HG03066 (cell line): ENCODE measurements at regions not wholly inside any gene's neighbourhood (a gene's known extent, or its start where the extent isn't known, plus 50 kb on each side); places are given as distances from the start of the nearest gene placed in this dataset.
"Not testable (repeated sequence)": the region's sequence is repeated elsewhere in the genome, so short reads cannot be mapped to it uniquely, and the experiment has no call there.

Experiments used
- ATAC-seq: cut with Tn5 transposase; IDR thresholded peaks from one replicate; pipeline ENCODE4 v1.9.1; 2021; ENCODE audit warnings: low read depth; ENCODE audit not compliant: unreplicated experiment

DNA sequence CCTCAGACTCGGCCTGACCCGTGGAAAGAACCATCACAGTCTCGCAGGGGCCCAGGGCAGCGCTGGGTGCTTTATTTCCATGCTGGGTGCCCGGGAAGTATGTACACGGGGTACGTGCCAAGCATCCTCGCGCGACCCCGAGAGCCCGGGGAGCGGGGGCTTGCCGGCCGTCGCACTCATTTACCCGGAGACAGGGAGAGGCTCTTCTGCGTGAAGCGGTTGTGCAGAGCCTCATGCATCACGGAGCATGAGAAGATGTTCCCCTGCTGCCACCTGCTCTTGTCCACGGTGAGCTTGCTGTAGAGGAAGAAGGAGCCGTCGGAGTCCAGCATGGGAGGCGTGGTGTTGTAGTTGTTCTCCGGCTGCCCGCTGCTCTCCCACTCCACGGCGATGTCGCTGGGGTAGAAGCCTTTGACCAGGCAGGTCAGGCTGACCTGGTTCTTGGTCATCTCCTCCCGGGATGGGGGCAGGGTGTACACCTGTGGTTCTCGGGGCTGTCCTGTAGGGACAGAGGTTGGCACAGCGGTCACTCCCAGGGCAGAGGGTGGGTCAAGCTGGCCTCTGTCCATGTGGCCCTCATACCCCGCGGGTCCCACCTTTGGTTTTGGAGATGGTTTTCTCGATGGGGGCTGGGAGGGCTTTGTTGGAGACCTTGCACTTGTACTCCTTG lies 242.8 kb downstream of the TMEM121 start:
- not testable (repeated sequence) for ATAC-seq

DNA sequence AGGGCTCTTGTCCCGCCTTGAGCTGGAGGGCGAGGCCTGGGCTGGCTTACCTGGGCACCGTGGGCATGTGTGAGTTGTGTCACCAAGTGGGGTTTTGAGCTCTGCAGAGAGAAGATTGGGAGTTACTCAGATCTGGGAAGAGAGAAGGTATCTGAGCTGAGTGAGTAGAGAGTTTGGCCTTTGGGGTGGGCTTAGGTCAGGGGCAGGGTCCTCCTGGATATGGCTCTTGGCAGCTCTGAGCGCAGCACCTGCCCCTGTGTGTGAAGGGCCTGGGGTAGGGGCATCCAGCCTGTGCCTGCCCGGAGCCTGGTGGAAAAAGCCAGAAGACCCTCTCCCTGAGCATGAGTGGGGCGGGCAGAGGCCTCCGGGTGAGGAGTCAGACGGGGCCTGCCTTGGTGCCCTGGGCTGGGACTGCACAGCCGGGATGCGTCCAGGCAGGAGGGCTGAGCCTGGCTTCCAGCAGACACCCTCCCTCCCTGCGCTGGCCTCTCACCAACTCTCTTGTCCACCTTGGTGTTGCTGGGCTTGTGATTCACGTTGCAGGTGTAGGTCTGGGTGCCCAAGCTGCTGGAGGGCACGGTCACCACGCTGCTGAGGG lies 244.3 kb downstream of the TMEM121 start:
- ATAC-seq, result not testable (repeated sequence)

DNA sequence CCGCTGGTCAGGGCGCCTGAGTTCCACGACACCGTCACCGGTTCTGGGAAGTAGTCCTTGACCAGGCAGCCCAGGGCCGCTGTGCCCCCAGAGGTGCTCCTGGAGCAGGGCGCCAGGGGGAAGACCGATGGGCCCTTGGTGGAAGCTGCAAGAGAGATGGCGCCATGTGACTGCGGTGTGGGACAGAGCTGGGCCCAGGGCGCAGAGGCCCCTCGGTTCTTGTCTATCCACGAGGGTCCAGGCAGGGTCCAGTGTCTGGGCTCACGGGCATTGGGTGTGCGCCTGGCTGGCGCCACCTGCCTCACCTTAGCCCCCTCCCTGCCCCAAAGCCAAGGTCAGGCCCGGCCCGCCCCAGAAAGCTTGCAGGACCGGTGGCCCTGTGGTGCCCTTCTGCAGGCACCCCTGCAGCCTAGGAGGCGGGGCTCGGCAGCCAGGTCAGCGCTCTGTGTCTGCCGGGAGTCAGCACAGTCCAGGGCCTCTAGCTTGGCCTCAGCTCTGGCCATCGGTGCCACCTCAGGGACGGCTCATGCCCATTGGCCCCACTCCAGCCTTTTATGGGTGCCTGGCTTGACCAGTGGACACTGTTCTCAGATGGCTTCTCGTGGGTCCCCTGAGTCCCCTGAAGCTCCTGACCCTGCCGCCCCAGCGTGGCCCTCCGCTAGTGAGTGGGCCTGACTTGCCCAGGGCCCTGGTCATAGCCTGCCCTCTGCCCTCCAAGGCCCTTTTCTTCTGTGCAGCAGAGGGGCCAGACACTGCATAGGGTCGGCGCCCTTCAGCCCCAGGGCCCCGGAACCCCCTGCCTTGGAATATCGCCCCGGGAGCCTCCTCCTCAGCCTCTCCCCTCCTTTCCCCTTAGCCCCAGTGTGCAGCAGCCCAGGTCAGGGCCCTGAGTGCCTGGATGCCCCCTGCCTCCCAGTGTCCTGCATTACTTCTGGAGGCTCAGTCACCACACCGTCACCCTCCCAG lies 245.2 kb downstream of the TMEM121 start:
- not testable (repeated sequence) for ATAC-seq

DNA sequence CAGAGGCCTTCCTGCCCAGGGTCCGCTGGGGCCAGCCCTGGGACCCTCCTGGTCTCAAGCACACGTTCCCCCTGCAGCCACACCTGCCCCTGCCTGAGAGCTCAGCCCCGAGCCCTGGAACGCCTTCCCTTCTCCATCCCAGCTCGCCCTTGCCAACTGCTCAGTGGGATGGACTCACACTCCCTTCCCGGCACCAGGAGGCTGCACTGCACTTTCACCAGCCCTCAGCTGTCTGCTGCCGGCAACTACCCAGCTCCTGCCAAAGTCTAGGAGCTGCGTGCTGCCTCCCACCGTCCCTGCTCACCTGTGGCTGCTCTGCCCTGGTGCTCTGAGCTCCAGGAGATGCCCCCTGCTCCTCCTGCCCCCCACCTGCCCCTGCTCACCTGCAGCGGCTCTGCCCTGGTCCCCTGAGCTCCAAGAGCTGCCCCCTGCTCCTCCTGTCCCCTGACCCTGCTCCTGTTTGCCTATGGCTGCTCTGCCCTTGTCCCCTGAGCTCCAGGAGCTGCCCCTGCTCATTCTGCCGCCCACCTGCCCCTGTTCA lies 246.4 kb downstream of the TMEM121 start:
- ATAC-seq, result not testable (repeated sequence)

DNA sequence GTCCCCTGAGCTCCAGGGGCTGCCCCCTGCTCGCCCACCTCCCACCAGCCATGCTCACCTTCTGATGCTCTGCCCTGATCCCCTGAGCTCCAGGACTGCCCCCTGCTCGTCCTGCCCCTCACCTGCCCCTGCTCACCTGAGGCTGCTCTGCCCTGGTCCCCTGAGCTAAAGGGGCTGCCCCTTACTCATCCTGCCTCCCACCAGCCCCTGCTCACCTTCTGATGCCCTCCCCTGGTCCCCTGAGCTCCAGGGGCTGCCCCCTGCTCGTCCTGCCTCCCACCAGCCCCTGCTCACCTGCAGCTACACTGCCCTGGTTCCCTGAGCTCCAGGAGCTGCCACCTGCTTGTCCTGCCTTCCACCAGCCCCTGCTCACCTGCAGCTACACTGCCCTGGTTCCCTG lies 247.2 kb downstream of the TMEM121 start:
- no peak for ATAC-seq

DNA sequence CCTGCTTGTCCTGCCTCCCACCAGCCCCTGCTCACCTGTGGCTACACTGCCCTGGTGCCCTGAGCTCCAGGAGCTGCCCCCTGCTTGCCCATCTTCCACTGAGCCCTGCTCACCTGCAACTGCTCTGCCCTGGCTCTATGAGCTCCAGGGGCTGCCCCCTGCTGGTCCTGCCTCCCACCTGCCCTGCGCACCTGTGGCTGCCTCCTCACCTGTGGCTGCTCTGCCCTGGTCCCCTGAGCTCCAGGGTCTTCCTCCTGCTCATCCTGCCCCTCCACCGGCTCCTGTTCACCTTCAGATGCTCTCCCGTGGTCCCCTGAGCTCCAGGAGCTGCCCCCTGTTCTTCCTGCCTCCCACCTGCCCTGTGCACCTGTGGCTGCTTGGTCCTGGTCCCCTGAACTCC lies 247.6 kb downstream of the TMEM121 start:
- ATAC-seq, result no peak

DNA sequence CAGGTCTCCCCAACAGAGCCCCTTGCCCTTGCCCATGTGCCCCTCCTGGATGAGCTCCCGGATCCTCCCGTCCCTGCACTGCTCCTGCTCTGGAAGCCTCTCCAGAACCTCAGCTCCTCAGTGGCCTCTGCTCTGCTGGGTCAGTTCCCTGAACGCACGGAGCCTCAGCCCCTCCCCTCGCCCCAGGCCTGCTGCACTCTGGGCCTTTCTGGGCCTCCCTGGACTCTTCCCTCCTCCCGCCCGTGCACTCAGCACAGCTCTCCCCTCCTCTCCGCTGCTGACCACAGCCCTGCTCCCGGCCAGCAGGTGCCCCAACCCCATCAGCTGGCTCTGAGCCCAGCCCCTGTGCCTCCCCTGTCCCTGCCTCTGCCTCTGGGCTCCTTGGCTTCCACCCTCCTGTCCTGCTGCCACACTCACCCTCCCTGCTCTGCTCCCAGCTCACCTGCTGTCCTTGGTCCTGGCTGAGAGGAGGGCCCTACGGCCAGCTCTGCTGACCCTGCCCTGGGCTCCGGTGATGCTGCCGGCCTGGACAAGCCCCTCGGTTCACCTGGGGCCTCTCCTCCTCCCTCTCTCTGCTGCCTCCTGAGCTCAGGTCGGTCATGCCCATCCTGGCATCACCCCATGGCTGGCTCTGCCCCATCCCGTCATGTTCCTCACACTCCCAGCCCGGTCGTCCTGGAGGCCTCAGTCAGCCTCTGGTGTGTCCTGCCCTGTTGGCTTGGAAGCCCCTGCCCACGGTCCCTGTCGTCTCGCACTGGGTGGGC lies 248.4 kb downstream of the TMEM121 start:
- not testable (repeated sequence) for ATAC-seq

DNA sequence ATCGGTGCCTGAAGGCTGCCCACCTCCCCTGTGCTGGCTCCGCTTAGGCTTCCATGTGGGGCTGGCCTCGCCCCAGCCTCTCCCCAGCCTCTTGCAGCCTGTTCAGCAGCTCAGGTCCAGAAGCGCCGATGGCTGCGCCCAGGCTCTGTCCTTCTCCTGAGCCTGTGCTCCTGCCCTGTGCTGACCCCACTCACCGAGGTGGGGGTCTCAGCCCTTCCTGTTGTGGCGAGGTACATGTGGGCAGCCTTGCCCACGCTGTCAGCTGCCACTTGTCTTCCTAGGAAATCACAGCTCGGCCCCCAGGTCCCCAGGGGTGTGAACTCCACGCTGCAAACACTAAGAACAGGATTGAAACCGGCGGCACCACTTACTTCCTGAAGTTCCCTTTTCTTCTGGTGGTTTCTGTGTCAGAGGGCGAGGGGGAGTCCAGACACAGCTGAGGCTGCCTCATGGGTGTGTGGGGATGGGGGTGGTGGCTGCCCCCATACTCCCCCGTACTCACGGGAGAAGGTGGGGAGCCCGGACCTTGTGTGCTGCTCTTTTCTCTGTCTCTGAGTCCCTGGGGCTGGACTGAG lies 249.1 kb downstream of the TMEM121 start:
- not testable (repeated sequence) for ATAC-seq

DNA sequence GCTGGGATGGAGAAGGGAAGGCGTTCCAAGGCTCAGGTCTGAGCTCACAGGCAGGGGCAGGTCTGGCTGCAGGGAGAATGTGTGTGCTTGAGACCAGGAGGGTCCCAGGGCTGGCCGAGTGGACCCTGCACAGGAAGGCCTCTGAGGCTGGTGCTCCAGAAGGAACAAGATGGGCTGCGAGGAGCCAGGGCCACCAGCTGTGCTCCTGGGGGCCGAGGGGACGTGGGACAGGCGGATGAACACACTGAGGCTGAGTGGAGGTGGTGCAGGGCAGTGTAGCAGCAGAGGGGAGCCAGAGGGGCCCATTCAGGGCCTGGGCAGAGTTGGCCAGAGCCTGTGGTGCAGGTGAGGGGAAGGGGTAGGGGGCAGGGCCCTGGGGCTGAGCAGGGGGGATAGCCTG lies 249.7 kb downstream of the TMEM121 start:
- not testable (repeated sequence) for ATAC-seq

DNA sequence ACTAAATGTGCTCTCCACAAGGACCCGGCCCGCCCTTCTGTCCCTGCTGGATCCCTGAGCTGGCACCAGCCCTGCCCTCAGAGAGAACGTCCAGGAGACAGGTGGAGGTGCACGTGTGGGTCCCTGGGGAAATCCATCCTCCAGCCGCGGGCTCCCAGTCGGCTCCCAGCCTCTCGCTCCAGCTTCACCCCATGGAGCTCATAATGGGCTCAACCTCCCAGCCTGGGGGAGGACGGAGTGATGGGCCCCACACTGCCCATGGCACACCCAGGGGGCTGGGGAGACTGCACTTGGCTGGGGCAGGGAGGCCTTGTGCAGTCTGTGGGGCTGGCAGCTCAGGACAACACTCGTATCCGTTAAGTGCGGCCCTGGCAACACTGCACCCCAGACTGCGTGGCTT lies 250.5 kb downstream of the TMEM121 start:
- no peak for ATAC-seq

DNA sequence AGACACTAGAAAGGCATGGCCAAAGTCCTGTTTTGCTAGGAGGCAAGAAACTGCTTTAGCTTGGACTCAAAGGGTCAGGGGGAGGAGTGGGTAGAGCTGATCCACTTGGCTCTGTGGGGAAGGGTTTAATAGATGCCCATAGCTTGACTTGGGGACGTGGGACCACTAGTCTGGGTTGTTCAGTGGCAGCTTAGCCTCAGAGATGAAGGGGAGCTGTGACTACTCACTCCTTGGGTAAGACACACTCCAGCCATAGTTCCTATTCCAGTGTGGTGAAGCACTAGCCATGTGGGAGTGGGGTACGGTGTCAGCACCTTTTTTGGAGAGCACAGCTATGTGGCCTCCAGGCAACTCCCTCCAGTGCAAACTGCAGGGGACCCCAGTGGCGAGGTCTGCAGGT lies 257.3 kb downstream of the TMEM121 start:
- ATAC-seq, result no peak

DNA sequence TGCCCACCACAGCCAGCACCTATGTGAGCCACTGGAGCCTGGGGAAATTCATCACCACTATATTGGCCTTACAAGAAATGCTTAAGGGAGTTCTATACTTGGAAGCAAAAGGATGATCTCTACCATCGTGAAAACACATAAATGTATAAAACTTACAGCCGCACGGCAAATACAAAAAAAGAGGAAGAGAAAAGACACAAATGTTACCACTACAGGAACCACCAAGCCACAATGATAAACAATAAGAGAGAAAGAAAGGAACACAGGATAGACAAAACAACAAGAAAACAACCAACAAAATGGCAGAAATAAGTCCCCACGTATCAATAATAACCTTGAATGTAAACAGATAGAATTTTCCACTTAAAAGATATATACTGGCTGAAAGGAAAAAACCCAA lies 267.5 kb downstream of the TMEM121 start:
- ATAC-seq, result no peak

DNA sequence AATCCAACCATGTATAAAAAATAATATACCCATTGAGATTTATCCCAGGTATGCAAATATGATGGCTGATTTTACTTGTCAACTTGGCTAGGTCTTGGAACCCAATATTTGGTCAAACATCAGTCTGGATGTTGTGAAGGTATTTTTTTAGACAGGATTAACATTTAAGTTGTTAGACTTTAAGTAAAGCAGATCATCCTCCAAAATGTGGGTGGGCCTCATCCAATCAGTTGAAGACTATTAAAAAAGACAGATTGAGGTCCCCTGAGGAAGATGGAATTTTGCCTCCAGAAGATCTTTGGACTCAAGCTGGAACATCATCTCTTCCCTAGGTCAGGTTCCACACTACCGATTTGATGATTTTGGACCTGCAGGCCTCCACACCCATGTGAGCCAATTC lies 271.2 kb downstream of the TMEM121 start:
- no peak for ATAC-seq

DNA sequence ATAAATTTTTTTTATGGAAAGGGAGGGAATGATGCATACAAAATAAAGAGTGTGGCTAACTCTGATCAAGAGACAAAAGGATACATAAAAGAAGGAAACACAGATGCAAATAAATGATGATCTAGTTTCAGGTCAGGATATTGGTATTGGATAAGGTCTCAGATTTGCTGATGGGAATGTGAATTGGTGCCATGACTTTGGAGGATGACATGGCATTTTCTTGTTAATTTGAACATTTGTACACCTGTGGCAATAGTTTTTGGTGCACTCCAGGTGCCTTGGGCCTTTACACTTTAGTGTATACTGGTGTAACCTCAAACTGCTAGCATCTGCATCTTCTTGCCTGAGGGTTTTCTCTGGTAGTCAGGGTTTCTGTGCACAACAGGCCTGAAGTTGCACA lies 279.3 kb downstream of the TMEM121 start:
- ATAC-seq, result no peak

DNA sequence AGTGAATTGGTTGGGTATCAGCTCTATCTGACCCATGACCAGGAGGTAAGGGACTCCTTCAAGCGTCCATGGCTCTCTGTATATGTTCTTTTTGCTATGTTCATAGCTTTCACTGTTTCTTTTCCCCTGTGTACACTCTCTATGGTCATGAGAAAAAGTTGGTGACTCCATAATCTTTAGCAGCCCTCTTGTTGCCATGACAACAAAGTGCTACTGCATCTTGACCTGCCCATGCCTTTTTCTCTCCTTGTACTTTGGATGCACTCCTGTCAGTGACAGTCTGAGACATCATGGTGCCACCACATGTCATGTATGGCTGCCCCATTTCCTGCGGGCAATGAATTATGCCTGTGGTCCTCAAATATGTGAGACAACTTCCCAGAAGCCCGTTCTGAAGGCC lies 280.2 kb downstream of the TMEM121 start:
- ATAC-seq, result no peak

DNA sequence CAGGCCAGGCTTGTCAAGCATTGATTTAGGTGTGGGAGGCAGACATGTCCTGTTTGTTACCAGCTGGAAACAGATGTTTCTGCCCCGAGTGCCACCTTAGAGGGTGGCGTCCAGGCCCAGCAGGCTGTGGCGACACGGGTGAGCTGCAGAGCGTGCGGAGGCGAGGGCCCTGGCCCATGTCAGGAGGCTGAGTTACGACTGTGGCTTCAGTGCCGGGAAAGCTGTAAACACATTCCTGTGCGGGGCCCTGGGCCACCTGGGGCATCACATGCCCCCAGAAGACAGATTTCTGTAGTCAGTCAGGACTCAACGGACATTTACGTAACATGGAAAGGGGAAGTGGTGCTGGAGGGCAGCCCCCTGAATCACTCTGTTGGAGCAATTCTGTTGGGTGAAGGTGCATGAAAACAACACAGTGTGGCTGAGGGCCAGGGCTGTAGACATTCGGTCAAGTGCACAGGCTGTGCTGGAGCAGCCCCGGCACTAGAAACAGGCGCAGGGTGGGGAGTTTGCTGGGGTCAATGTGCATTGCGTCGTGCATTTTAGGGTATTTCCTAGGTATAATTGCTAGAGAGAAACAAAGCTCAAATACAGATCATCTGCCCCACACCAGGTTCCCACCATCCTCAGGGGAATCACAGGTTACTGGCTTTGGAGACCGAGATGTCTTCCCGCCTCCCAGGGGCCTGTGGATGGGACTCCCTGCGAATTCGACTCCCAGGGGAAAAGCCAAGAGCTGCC lies 291.8 kb downstream of the TMEM121 start:
- ATAC-seq, result no peak

DNA sequence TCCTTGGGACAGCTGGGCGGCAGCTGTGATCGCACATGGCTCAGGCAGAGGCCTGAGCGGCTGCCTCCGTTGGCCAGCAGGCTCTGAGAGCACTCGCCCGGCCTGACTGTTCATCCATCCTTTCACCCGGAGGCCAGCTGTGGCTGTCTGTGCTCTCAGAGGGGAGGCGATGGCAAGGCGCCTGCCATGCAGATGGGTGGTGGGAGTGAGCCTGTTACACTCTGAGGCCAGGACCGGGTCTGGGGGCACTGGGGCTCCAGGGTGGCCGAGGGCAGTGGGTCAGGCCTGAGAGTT lies 292.3 kb downstream of the TMEM121 start:
- ATAC-seq, result no peak

DNA sequence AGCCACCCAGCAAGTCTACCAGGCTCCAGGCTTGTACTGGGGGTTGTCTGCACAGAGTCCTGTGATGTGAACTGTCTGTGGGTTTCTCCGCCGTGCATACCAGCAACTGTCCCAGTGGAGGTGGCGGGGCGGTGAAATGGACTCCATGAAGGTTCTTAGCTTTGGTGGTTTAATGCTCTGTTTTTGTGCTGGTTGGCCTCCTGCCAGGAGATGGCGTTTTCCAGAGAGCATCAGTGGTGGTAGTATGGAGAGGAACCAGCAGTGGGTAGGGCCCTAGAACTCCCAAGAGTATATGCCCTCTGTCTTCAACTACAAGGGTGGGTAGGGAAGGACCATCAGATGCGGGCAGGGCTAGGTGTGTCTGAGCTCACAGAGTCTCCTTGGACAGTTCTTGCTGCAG lies 303.8 kb downstream of the TMEM121 start:
- no peak for ATAC-seq

DNA sequence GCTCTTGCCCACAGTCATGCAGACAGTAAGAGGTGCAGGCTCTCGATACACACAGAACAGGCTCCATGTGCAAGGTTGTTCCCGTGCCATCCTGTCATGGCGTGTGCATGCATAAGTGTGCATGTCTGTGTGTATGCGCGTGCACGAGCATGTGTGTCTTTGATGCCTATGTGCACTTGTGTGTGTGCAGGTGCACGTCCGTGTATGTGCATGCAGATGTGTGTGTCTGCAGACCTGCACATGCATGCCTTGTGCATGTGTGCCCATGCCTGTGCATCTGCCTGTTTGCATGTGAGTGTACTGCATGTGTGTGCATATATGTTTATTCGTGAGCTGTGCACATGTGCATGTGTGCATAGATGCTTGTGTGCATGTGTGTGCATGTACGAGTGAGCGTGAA lies 309.8 kb downstream of the TMEM121 start:
- ATAC-seq, result no peak

DNA sequence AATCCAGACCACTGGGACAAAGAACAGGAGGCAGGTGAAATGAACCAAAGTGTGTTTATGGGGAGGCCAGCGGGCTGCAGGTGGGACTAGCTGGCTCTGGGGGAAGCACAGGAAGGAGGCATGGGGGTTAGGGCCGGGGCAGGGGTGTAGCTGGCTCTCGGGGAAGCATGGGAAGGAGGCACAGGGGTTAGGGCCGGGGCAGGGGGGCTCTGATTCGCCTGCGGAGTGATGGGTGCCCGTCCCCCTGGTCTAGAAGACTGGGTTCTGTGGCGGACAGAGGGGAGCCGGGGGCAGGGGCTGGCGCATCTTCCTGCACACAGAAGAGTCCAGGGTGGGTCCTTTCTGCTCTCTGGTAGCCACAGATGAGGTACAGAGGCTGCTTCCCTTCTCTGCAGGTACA lies 310.3 kb downstream of the TMEM121 start:
- no peak for ATAC-seq
